ENCODE measurements at regions not wholly inside any gene's neighbourhood (a gene's known extent, or its start where the extent isn't known, plus 50 kb on each side); places are given as distances from the start of the nearest gene placed in this dataset.
"Not testable (repeated sequence)": the region's sequence is repeated elsewhere in the genome, so short reads cannot be mapped to it uniquely, and the experiment has no call there.

- H3K9me3 Mint-ChIP-seq (ENCODE audit: insufficient read depth), result no peaks in the 10 kb centered on the region
- ATAC-seq (no peak), DNase-seq (no peak)
- H3K4me3 Mint-ChIP-seq, result no peak overlapping the region
- H3K36me3 Mint-ChIP-seq (ENCODE audit: low read depth), result no peaks in the 10 kb centered on the region
- ChIA-PET POLR2A (no interaction called here), CTCF (no interaction called here)
- no peaks in the 10 kb centered on the region for H3K4me1 Mint-ChIP-seq (ENCODE audit: low read depth)
- H3K27me3 Mint-ChIP-seq (ENCODE audit: low read depth), result no peaks in the 10 kb centered on the region
- no peak overlapping the region for H3K27ac Mint-ChIP-seq
Measured at GRCh38 chrX:1860936-1861594, 246.2 kb downstream of the ASMT start.

- H3K27ac Mint-ChIP-seq; H3K27me3 Mint-ChIP-seq (ENCODE audit: low read depth); H3K36me3 Mint-ChIP-seq (ENCODE audit: low read depth); H3K4me1 Mint-ChIP-seq (ENCODE audit: low read depth); H3K9me3 Mint-ChIP-seq (ENCODE audit: insufficient read depth); ATAC-seq; DNase-seq; H3K4me3 Mint-ChIP-seq; CTCF ChIA-PET; POLR2A ChIA-PET: not testable (repeated sequence)
Measured at GRCh38 chrX:1863995-1864394, 249.1 kb downstream of the ASMT start.

GRCh38 chrX:1870421-1870820, 255.6 kb downstream of the ASMT start:
- no peak for ATAC-seq
- Mint-ChIP-seq H3K9me3 (ENCODE audit: insufficient read depth) (peaks cover 4% of the 10 kb centered on the region), H3K27me3 (ENCODE audit: low read depth) (no peaks in the 10 kb centered on the region), H3K4me3 (no peak overlapping the region), H3K4me1 (ENCODE audit: low read depth) (peaks cover 4% of the 10 kb centered on the region), H3K27ac (no peak overlapping the region), H3K36me3 (ENCODE audit: low read depth) (no peaks in the 10 kb centered on the region)
- ChIA-PET POLR2A (no interaction called here), CTCF (no interaction called here)
- DNase-seq, result no peak

GRCh38 chrX:1871887-1872286, 257.0 kb downstream of the ASMT start:
- peaks cover 4% of the 10 kb centered on the region for H3K9me3 Mint-ChIP-seq (ENCODE audit: insufficient read depth)

GRCh38 chrX:1873671-1874070, 258.8 kb downstream of the ASMT start:
- Mint-ChIP-seq H3K27ac (no peak overlapping the region), H3K4me1 (ENCODE audit: low read depth) (peaks cover 4% of the 10 kb centered on the region), H3K9me3 (ENCODE audit: insufficient read depth) (peaks cover 12% of the 10 kb centered on the region), H3K4me3 (no peak overlapping the region), H3K36me3 (ENCODE audit: low read depth) (no peaks in the 10 kb centered on the region), H3K27me3 (ENCODE audit: low read depth) (no peaks in the 10 kb centered on the region)
- no peak for ATAC-seq
- POLR2A ChIA-PET, result no interaction called here
- no peak for DNase-seq
- CTCF ChIA-PET, result no interaction called here

More at GRCh38 chrX:1871887-1872286, 257.0 kb downstream of the ASMT start:
- CTCF ChIA-PET, result no interaction called here
- Mint-ChIP-seq H3K4me3 (no peak overlapping the region), H3K27ac (no peak overlapping the region), H3K27me3 (ENCODE audit: low read depth) (no peaks in the 10 kb centered on the region), H3K36me3 (ENCODE audit: low read depth) (no peaks in the 10 kb centered on the region), H3K4me1 (ENCODE audit: low read depth) (peaks cover 4% of the 10 kb centered on the region)
- POLR2A ChIA-PET, result no interaction called here
- ATAC-seq, result no peak
- DNase-seq, result no peak

- H3K27me3 Mint-ChIP-seq (ENCODE audit: low read depth), result no peaks in the 10 kb centered on the region
- POLR2A ChIA-PET, result no interaction called here
- no peaks in the 10 kb centered on the region for H3K36me3 Mint-ChIP-seq (ENCODE audit: low read depth)
- H3K27ac Mint-ChIP-seq, result no peak overlapping the region
- H3K4me1 Mint-ChIP-seq (ENCODE audit: low read depth), result peaks cover 4% of the 10 kb centered on the region
- H3K4me3 Mint-ChIP-seq, result no peak overlapping the region
- CTCF ChIA-PET, result no interaction called here
- DNase-seq (no peak), ATAC-seq (no peak)
- H3K9me3 Mint-ChIP-seq (ENCODE audit: insufficient read depth), result peaks cover 12% of the 10 kb centered on the region
Measured at GRCh38 chrX:1874416-1874815, 259.6 kb downstream of the ASMT start.

GRCh38 chrX:1874899-1875298, 260.0 kb downstream of the ASMT start:
- H3K27me3 Mint-ChIP-seq (ENCODE audit: low read depth), result no peaks in the 10 kb centered on the region
- no peak for ATAC-seq
- no peaks in the 10 kb centered on the region for H3K36me3 Mint-ChIP-seq (ENCODE audit: low read depth)
- H3K4me3 Mint-ChIP-seq, result no peak overlapping the region
- H3K27ac Mint-ChIP-seq, result no peak overlapping the region
- peaks cover 4% of the 10 kb centered on the region for H3K4me1 Mint-ChIP-seq (ENCODE audit: low read depth)
- H3K9me3 Mint-ChIP-seq (ENCODE audit: insufficient read depth), result peaks cover 12% of the 10 kb centered on the region
- CTCF ChIA-PET, result no interaction called here
- POLR2A ChIA-PET, result no interaction called here
- DNase-seq, result no peak

- Mint-ChIP-seq H3K27me3 (ENCODE audit: low read depth) (no peaks in the 10 kb centered on the region), H3K36me3 (ENCODE audit: low read depth) (no peaks in the 10 kb centered on the region), H3K27ac (no peak overlapping the region), H3K4me1 (ENCODE audit: low read depth) (no peaks in the 10 kb centered on the region), H3K9me3 (ENCODE audit: insufficient read depth) (peaks cover 12% of the 10 kb centered on the region), H3K4me3 (no peak overlapping the region)
- ChIA-PET POLR2A (no interaction called here), CTCF (no interaction called here)
- ATAC-seq (no peak), DNase-seq (no peak)
Measured at GRCh38 chrX:1876041-1876440, 261.2 kb downstream of the ASMT start.

- no peak overlapping the region for H3K4me3 Mint-ChIP-seq
- ATAC-seq (no peak), DNase-seq (no peak)
- ChIA-PET POLR2A (no interaction called here), CTCF (no interaction called here)
- H3K27ac Mint-ChIP-seq, result no peak overlapping the region
- H3K27me3 Mint-ChIP-seq (ENCODE audit: low read depth), result no peaks in the 10 kb centered on the region
- peaks cover 8% of the 10 kb centered on the region for H3K9me3 Mint-ChIP-seq (ENCODE audit: insufficient read depth)
- no peaks in the 10 kb centered on the region for H3K36me3 Mint-ChIP-seq (ENCODE audit: low read depth)
- H3K4me1 Mint-ChIP-seq (ENCODE audit: low read depth), result no peaks in the 10 kb centered on the region
Measured at GRCh38 chrX:1877780-1878179, 262.9 kb downstream of the ASMT start.

- DNase-seq; POLR2A ChIA-PET; H3K27me3 Mint-ChIP-seq (ENCODE audit: low read depth); H3K27ac Mint-ChIP-seq; ATAC-seq; H3K4me1 Mint-ChIP-seq (ENCODE audit: low read depth); H3K4me3 Mint-ChIP-seq; H3K36me3 Mint-ChIP-seq (ENCODE audit: low read depth); CTCF ChIA-PET; H3K9me3 Mint-ChIP-seq (ENCODE audit: insufficient read depth): not testable (repeated sequence)
Measured at GRCh38 chrX:1880884-1881817, 266.3 kb downstream of the ASMT start.

- no peaks in the 10 kb centered on the region for H3K4me1 Mint-ChIP-seq (ENCODE audit: low read depth)
- H3K9me3 Mint-ChIP-seq (ENCODE audit: insufficient read depth), result no peaks in the 10 kb centered on the region
- no peaks in the 10 kb centered on the region for H3K36me3 Mint-ChIP-seq (ENCODE audit: low read depth)
- ChIA-PET CTCF (no interaction called here), POLR2A (no interaction called here)
- no peak overlapping the region for H3K27ac Mint-ChIP-seq
- ATAC-seq (no peak), DNase-seq (no peak)
- no peaks in the 10 kb centered on the region for H3K27me3 Mint-ChIP-seq (ENCODE audit: low read depth)
- H3K4me3 Mint-ChIP-seq, result no peak overlapping the region
Measured at GRCh38 chrX:1883772-1884171, 268.9 kb downstream of the ASMT start.

- DNase-seq, result no peak
- Mint-ChIP-seq H3K4me3 (no peak overlapping the region), H3K9me3 (ENCODE audit: insufficient read depth) (no peaks in the 10 kb centered on the region), H3K36me3 (ENCODE audit: low read depth) (no peaks in the 10 kb centered on the region), H3K27me3 (ENCODE audit: low read depth) (no peaks in the 10 kb centered on the region), H3K27ac (no peak overlapping the region), H3K4me1 (ENCODE audit: low read depth) (no peaks in the 10 kb centered on the region)
- no peak for ATAC-seq
- CTCF ChIA-PET, result no interaction called here
- POLR2A ChIA-PET, result no interaction called here
Measured at GRCh38 chrX:1884446-1884845, 269.6 kb downstream of the ASMT start.
